NOMO-1 treated with DMSO at 0.1 percent for 48 hours (cell line): ENCODE measurements at regions not wholly inside any gene's neighbourhood (a gene's known extent, or its start where the extent isn't known, plus 50 kb on each side); places are given as distances from the start of the nearest gene placed in this dataset.

Source experiments
- DNase-seq: peaks from one replicate; lab custom pipeline; 2025; ENCODE audit not compliant: unreplicated experiment; lab: John Stamatoyannopoulos, UW

GRCh38 chr18:37953876-37954275, 388.3 kb upstream of the CELF4 start:
- no peak for DNase-seq

- DNase-seq: no peak
Observed at GRCh38 chr18:37948471-37948870, 382.9 kb upstream of the CELF4 start.

GRCh38 chr18:37946324-37946723, 380.7 kb upstream of the CELF4 start:
- no peak for DNase-seq

- no peak for DNase-seq
Observed at GRCh38 chr18:37944700-37945270, 379.2 kb upstream of the CELF4 start.

GRCh38 chr18:37937287-37937686, 371.7 kb upstream of the CELF4 start:
- no peak for DNase-seq

- no peak for DNase-seq
Observed at GRCh38 chr18:37935086-37935485, 369.5 kb upstream of the CELF4 start.

- no peak for DNase-seq
Observed at GRCh38 chr18:37930640-37931039, 365.0 kb upstream of the CELF4 start.

GRCh38 chr18:37922162-37922561, 356.6 kb upstream of the CELF4 start:
- DNase-seq: no peak

- no peak for DNase-seq
Observed at GRCh38 chr18:37920865-37921264, 355.3 kb upstream of the CELF4 start.

GRCh38 chr18:37913051-37913450, 347.5 kb upstream of the CELF4 start:
- no peak for DNase-seq

- no peak for DNase-seq
Observed at GRCh38 chr18:37902344-37902743, 336.7 kb upstream of the CELF4 start.

GRCh38 chr18:37900326-37900725, 334.7 kb upstream of the CELF4 start:
- DNase-seq: no peak

- no peak for DNase-seq
Observed at GRCh38 chr18:37889963-37890362, 324.4 kb upstream of the CELF4 start.

- no peak for DNase-seq
Observed at GRCh38 chr18:37874721-37875120, 309.1 kb upstream of the CELF4 start.

- no peak for DNase-seq
Observed at GRCh38 chr18:37873416-37873815, 307.8 kb upstream of the CELF4 start.

GRCh38 chr18:37872562-37872961, 307.0 kb upstream of the CELF4 start:
- DNase-seq: no peak

GRCh38 chr18:37871561-37871960, 306.0 kb upstream of the CELF4 start:
- no peak for DNase-seq

GRCh38 chr18:37869051-37869450, 303.5 kb upstream of the CELF4 start:
- DNase-seq: no peak

GRCh38 chr18:37864122-37864521, 298.5 kb upstream of the CELF4 start:
- DNase-seq: no peak

- DNase-seq: no peak
Observed at GRCh38 chr18:37861981-37862380, 296.4 kb upstream of the CELF4 start.

- DNase-seq: no peak
Observed at GRCh38 chr18:37854396-37854795, 288.8 kb upstream of the CELF4 start.

GRCh38 chr18:37853706-37854105, 288.1 kb upstream of the CELF4 start:
- DNase-seq: no peak

GRCh38 chr18:37852464-37852863, 286.9 kb upstream of the CELF4 start:
- DNase-seq: no peak

GRCh38 chr18:37847544-37847943, 281.9 kb upstream of the CELF4 start:
- no peak for DNase-seq
